A549 (cell line): ENCODE measurements at regions not wholly inside any gene's neighbourhood (a gene's known extent, or its start where the extent isn't known, plus 50 kb on each side); places are given as distances from the start of the nearest gene placed in this dataset.
A peak's percentile ranks its signal among the peaks of the same experiment; 100 is the strongest.

Source experiments
- ATAC-seq, 2 experiments: fragments of 200-7000 bp in 1 of 2; fragments of >200 bp in 1 of 2; cut with Nextera tagmentation in 1 of 2; cut with Tn5 transposase in 1 of 2; 3 replicates each; pipeline versions ENCODE4 v1.8.0 to v1.9.1; 2018 to 2020; ENCODE audit warnings: mild to moderate bottlenecking in 1 of 2, moderate library complexity in 1 of 2
- CTCF ChIA-PET: fragments of 300-600 bp; sonication (Branson Sonifier 250); formaldehyde crosslinking; extraction: SDS; loops from one replicate; lab custom pipeline; 2021; ENCODE audit warnings: antibody characterized with exemption, inconsistent platforms; lab: Yijun Ruan, JAX
- POLR2A ChIA-PET: fragments of 350-600 bp; formaldehyde crosslinking; extraction: SDS; loops from one replicate; lab custom pipeline; 2021; ENCODE audit warnings: antibody characterized with exemption, inconsistent platforms; lab: Yijun Ruan, JAX
- DNase-seq, 2 experiments: peaks; one replicate each; pipeline versions ENCODE4 v3.0.0 to v3.0.0-alpha.2; 2011 to 2016; ENCODE audit warnings: low read depth in 1 of 2, low spot score in 1 of 2
- FAIRE-seq: peaks from 2 replicates; lab custom pipeline; 2011; peaks lifted over from hg19 to GRCh38; lab: Jason Lieb, UNC
- H3K27ac ChIP-seq, 2 experiments: fragments of >200 bp; sonication (Bioruptor Twin); formaldehyde crosslinking; 3 replicates each; pipeline ENCODE4 v1.5.1; 2016 to 2017
- H3K4me1 ChIP-seq: fragments of >200 bp; sonication (Bioruptor Twin); formaldehyde crosslinking; 3 replicates; pipeline ENCODE4 v1.6.1; 2016
- H3K4me2 ChIP-seq: fragments of >200 bp; sonication (Bioruptor Twin); formaldehyde crosslinking; 3 replicates; pipeline ENCODE4 v1.6.1; 2016
- H3K4me3 ChIP-seq: fragments of >200 bp; sonication (Bioruptor Twin); formaldehyde crosslinking; 3 replicates; pipeline ENCODE4 v1.5.1; 2016
- H3K9me3 ChIP-seq: fragments of >200 bp; sonication (Bioruptor Twin); formaldehyde crosslinking; 3 replicates; pipeline ENCODE4 v1.6.1; 2016
- CHD4 ChIP-seq: fragments of 200-600 bp; sonication (generic); IDR thresholded peaks from 2 replicates; pipeline ENCODE4 v1.6.1; 2016; ENCODE audit warnings: antibody characterized with exemption, mild to moderate bottlenecking, borderline replicate concordance
- E2F6 ChIP-seq: IDR thresholded peaks from 2 replicates; pipeline ENCODE4 v1.6.1; 2012; ENCODE audit warnings: low read depth, borderline replicate concordance
- HOXA7 ChIP-seq: fragments of 250-450 bp; sonication (Bioruptor Pico); IDR thresholded peaks from 2 replicates; pipeline ENCODE4 v1.5.0; 2020; ENCODE audit warnings: mild to moderate bottlenecking, moderate library complexity
- HOXB13 ChIP-seq: fragments of 250-450 bp; sonication (Bioruptor Pico); IDR thresholded peaks from 2 replicates; pipeline ENCODE4 v1.5.0; 2020; ENCODE audit warnings: low read depth, mild to moderate bottlenecking, moderate library complexity
- KDM1A ChIP-seq: fragments of 200-600 bp; sonication (generic); IDR thresholded peaks from 2 replicates; pipeline ENCODE4 v1.6.1; 2016; ENCODE audit warnings: low read depth, mild to moderate bottlenecking
- KDM5A ChIP-seq: fragments of 200-600 bp; sonication (generic); IDR thresholded peaks from 2 replicates; pipeline ENCODE4 v1.6.1; 2016; ENCODE audit warnings: antibody characterized with exemption, mild to moderate bottlenecking
- MAFK ChIP-seq: fragments of 450-650 bp; IDR thresholded peaks from 2 replicates; pipeline ENCODE4 v1.6.1; 2014; ENCODE audit not compliant: partially characterized antibody
- MAX ChIP-seq: IDR thresholded peaks from 2 replicates; pipeline ENCODE4 v1.6.1; 2012
- MYC ChIP-seq: IDR thresholded peaks from 2 replicates; pipeline ENCODE4 v1.6.1; 2012; ENCODE audit warnings: mild to moderate bottlenecking, inconsistent platforms, low read length, improper control_type of control experiment, borderline replicate concordance
- NFE2L2 ChIP-seq: fragments of 150-350 bp; conservative IDR thresholded peaks from 2 replicates; pipeline ENCODE4 v1.6.1; 2014; ENCODE audit warnings: low read length
- NR3C1 ChIP-seq: fragments of >200 bp; sonication (Bioruptor Twin); formaldehyde crosslinking; IDR thresholded peaks from 3 replicates; pipeline ENCODE4 v1.6.1; 2017
- POLR2A ChIP-seq: IDR thresholded peaks from 2 replicates; pipeline ENCODE4 v1.6.1; 2012; ENCODE audit warnings: mild to moderate bottlenecking, low read length
- POLR2AphosphoS2 ChIP-seq: conservative IDR thresholded peaks from 2 replicates; pipeline ENCODE4 v1.6.1; 2012; ENCODE audit warnings: low read length, improper control_type of control experiment, inconsistent platforms
- REST ChIP-seq: fragments of 200-600 bp; sonication (generic); IDR thresholded peaks from 2 replicates; pipeline ENCODE4 v1.6.1; 2016; ENCODE audit warnings: antibody characterized with exemption, mild to moderate bottlenecking, moderate library complexity
- RFX5 ChIP-seq: fragments of 450-650 bp; IDR thresholded peaks from 2 replicates; pipeline ENCODE4 v1.7.1; 2014; ENCODE audit warnings: antibody characterized with exemption, mild to moderate bottlenecking, moderate library complexity
- SMC3 ChIP-seq: fragments of >200 bp; sonication (Bioruptor Twin); formaldehyde crosslinking; IDR thresholded peaks from 3 replicates; pipeline ENCODE4 v1.6.1; 2018; ENCODE audit warnings: inconsistent platforms
- USF2 ChIP-seq: fragments of 450-650 bp; IDR thresholded peaks from 2 replicates; pipeline ENCODE4 v1.6.1; 2014; ENCODE audit warnings: antibody characterized with exemption
- ZC3H11A ChIP-seq: fragments of 450-650 bp; IDR thresholded peaks from 2 replicates; pipeline ENCODE4 v1.6.1; 2014; ENCODE audit warnings: antibody characterized with exemption, mild to moderate bottlenecking
- WGBS: methylation state at CpG from one replicate; pipeline ENCODE4 v1.1.6; 2017; ENCODE audit errors: missing lambda C conversion rate; 5-methylcytosine and 5-hydroxymethylcytosine counted together

GRCh38 chr21:15300131-15300530 lies 235.3 kb upstream of the NRIP1 start:
- H3K4me3 ChIP-seq: no peak overlapping the region
- no peak overlapping the region for H3K4me2 ChIP-seq
- H3K4me1 ChIP-seq: no peaks in the 10 kb centered on the region
- ATAC-seq (no peak), DNase-seq (no peak), FAIRE-seq (no peak)
- CTCF ChIA-PET: no interaction called here
- 0 out of 3 replicates have a peak, but pooled peaks cover 4% of the 10 kb centered on the region for H3K9me3 ChIP-seq
- TF ChIP-seq SMC3 (no peak), HOXA7 (CRISPR knock-in tag) (no peak), KDM5A (no peak), NR3C1 (no peak), RFX5 (no peak), MAX (no peak)
- H3K27ac ChIP-seq: no peak overlapping the region
- WGBS: 73% methylated on average over 2 of the region's 2 CpGs
- POLR2A ChIA-PET: no interaction called here

- ATAC-seq (no peak), FAIRE-seq (no peak), DNase-seq (peak in 1 of 2 experiments; percentile 46)
- Histone ChIP-seq H3K9me3 (0 out of 3 replicates have a peak, but pooled peaks cover 4% of the 10 kb centered on the region), H3K27ac (peak overlapping the region in 1 of 2 experiments; percentile 48; a peak in 2 of 6 replicates), H3K4me1 (no peaks in the 10 kb centered on the region), H3K4me2 (no peak overlapping the region), H3K4me3 (no peak overlapping the region)
- WGBS: 94% methylated on average over 3 of the region's 3 CpGs
- TF ChIP-seq HOXB13 (CRISPR knock-in tag) (no peak), ZC3H11A (no peak), MAFK (peak; percentile 80), NFE2L2 (peak; percentile 73), POLR2A (no peak)
- ChIA-PET CTCF (interaction anchor here (1.1 kb wide), 1 partner anchor 19 kb away, joined by 3 read pairs; no protein-coding TSS in a partner anchor), POLR2A (no interaction called here)
Measured at GRCh38 chr21:15301014-15301413, 236.2 kb upstream of the NRIP1 start.

GRCh38 chr21:15301736-15302135 lies 236.9 kb upstream of the NRIP1 start:
- peak in 1 of 2 experiments; percentile 32 for DNase-seq
- Histone ChIP-seq H3K4me2 (no peak overlapping the region), H3K27ac (peak overlapping the region in 1 of 2 experiments; percentile 28; a peak in 1 of 6 replicates), H3K4me1 (no peaks in the 10 kb centered on the region), H3K4me3 (no peak overlapping the region), H3K9me3 (0 out of 3 replicates have a peak, but pooled peaks cover 4% of the 10 kb centered on the region)
- TF ChIP-seq RFX5: no peak
- TF ChIP-seq MYC: no peak
- no peak for TF ChIP-seq NFE2L2
- TF ChIP-seq CHD4: no peak
- TF ChIP-seq POLR2AphosphoS2: no peak
- TF ChIP-seq REST: no peak
- no peak for TF ChIP-seq NR3C1
- TF ChIP-seq HOXA7 (CRISPR knock-in tag): no peak
- TF ChIP-seq KDM1A: no peak
- TF ChIP-seq E2F6: no peak
- TF ChIP-seq USF2: no peak
- ATAC-seq: no peak; a peak in 1 of 6 replicates
- ChIA-PET POLR2A (no interaction called here), CTCF (interaction anchor here (1.1 kb wide), 1 partner anchor 19 kb away, joined by 3 read pairs; no protein-coding TSS in a partner anchor)
- 90% methylated on average over 2 of the region's 2 CpGs for WGBS
- no peak for FAIRE-seq
